MM.1S (cell line): ENCODE measurements at regions not wholly inside any gene's neighbourhood (a gene's known extent, or its start where the extent isn't known, plus 50 kb on each side); places are given as distances from the start of the nearest gene placed in this dataset.

Experiments used
- DNase-seq: peaks from one replicate; pipeline ENCODE4 v3.0.0-alpha.2; 2015
- H2AFZ ChIP-seq: fragments of 300-600 bp; sonication (generic); 2 replicates; pipeline ENCODE4 v1.6.0; 2016; ENCODE audit warnings: antibody characterized with exemption, low read length
- H3F3A ChIP-seq: fragments of 300-600 bp; sonication (generic); 2 replicates; pipeline ENCODE4 v1.6.1; 2016; ENCODE audit warnings: mild to moderate bottlenecking, antibody characterized with exemption, low read length, moderate library complexity, mixed read lengths; ENCODE audit not compliant: insufficient read depth
- H3K27ac ChIP-seq: fragments of 300-600 bp; sonication (generic); 2 replicates; pipeline ENCODE4 v1.5.1; 2016; ENCODE audit warnings: mild to moderate bottlenecking, low read length
- H3K27me3 ChIP-seq: fragments of 300-600 bp; sonication (generic); replicated peaks from 2 replicates; pipeline ENCODE4 v1.6.0; 2016; ENCODE audit warnings: low read length; ENCODE audit not compliant: insufficient read depth
- H3K36me3 ChIP-seq: fragments of 300-600 bp; sonication (generic); replicated peaks from 2 replicates; pipeline ENCODE4 v1.6.1; 2016; ENCODE audit warnings: mild to moderate bottlenecking, low read length, mixed read lengths; ENCODE audit not compliant: insufficient read depth
- H3K4me1 ChIP-seq: fragments of 300-600 bp; sonication (generic); 2 replicates; pipeline ENCODE4 v1.6.1; 2016; ENCODE audit warnings: low read length, mixed read lengths
- H3K4me2 ChIP-seq: fragments of 300-600 bp; sonication (generic); 2 replicates; pipeline ENCODE4 v1.6.0; 2016; ENCODE audit warnings: low read depth, low read length
- H3K4me3 ChIP-seq: fragments of 300-600 bp; sonication (generic); 2 replicates; pipeline ENCODE4 v1.5.1; 2016; ENCODE audit warnings: low read length, mixed read lengths
- H3K79me2 ChIP-seq: fragments of 300-600 bp; sonication (generic); 2 replicates; pipeline ENCODE4 v1.6.1; 2016; ENCODE audit warnings: mixed run types, low read length, mixed read lengths
- H3K9ac ChIP-seq: fragments of 300-600 bp; sonication (generic); 2 replicates; pipeline ENCODE4 v1.6.1; 2016; ENCODE audit warnings: low read length, mixed read lengths
- H3K9me2 ChIP-seq: fragments of 300-600 bp; sonication (generic); replicated peaks from 2 replicates; pipeline ENCODE4 v1.6.1; 2016; ENCODE audit warnings: mild to moderate bottlenecking, low read length, mixed read lengths; ENCODE audit not compliant: insufficient read depth
- H3K9me3 ChIP-seq: fragments of 300-600 bp; sonication (generic); replicated peaks from 2 replicates; pipeline ENCODE4 v1.6.1; 2016; ENCODE audit warnings: mild to moderate bottlenecking, low read length, mixed read lengths; ENCODE audit not compliant: insufficient read depth
- H4K20me1 ChIP-seq: fragments of 300-600 bp; sonication (generic); 2 replicates; pipeline ENCODE4 v1.6.1; 2016; ENCODE audit warnings: mild to moderate bottlenecking, low read length, moderate library complexity, mixed read lengths; ENCODE audit not compliant: insufficient read depth
- EZH2 ChIP-seq: fragments of 300-600 bp; sonication (generic); optimal IDR thresholded peaks from 2 replicates; pipeline ENCODE3; 2017; ENCODE audit warnings: low read depth, mild to moderate bottlenecking, antibody characterized with exemption, low read length, mixed read lengths
- EZH2phosphoT487 ChIP-seq: fragments of 300-600 bp; sonication (generic); IDR thresholded peaks from 2 replicates; pipeline ENCODE4 v1.6.1; 2018; ENCODE audit warnings: antibody characterized with exemption, low read length
- TF ChIP-seq, protein P1 (sequence below): fragments of 300-600 bp; sonication (generic); IDR thresholded peaks from 2 replicates; pipeline ENCODE4 v1.5.1; 2016; ENCODE audit warnings: antibody characterized with exemption, low read length, mixed read lengths

DNA sequence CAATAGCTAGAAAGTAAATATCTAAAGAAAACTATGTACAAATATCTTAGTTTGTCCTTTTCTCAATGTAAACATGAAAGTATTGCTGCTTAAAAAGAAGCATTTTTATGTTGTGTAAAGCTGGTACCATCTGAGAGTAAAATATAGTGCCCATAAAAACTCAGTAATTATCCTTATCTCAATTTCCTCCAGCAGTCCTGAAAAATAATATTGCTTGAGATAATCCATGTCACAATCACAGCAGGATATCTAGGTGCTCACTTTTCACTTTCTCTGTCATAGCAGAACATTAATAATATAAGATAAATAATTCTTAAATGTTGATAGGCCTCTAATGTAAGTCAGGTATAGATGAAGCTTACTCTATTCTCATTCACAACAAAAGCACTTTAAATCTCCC is 285.5 kb downstream of the ZBBX start:
- Histone ChIP-seq H2AFZ (no peak overlapping the region), H3K27ac (peak overlapping the region; percentile 7; the same call in 1 of the 2 replicates), H3K9me3 (no peaks in the 10 kb centered on the region), H3K27me3 (no peaks in the 10 kb centered on the region), H3K9ac (no peak overlapping the region), H3K9me2 (no peaks in the 10 kb centered on the region), H4K20me1 (no peaks in the 10 kb centered on the region), H3K79me2 (no peaks in the 10 kb centered on the region), H3K4me1 (peaks cover 17% of the 10 kb centered on the region), H3K4me3 (no peak overlapping the region), H3F3A (0 out of 2 replicates have a peak, but pooled peaks cover 3% of the 10 kb centered on the region), H3K36me3 (no peaks in the 10 kb centered on the region), H3K4me2 (no peak overlapping the region)
- DNase-seq = no peak
- TF ChIP-seq EZH2phosphoT487 (no peak), EZH2 (no peak)
- TF ChIP-seq, protein P1, sequence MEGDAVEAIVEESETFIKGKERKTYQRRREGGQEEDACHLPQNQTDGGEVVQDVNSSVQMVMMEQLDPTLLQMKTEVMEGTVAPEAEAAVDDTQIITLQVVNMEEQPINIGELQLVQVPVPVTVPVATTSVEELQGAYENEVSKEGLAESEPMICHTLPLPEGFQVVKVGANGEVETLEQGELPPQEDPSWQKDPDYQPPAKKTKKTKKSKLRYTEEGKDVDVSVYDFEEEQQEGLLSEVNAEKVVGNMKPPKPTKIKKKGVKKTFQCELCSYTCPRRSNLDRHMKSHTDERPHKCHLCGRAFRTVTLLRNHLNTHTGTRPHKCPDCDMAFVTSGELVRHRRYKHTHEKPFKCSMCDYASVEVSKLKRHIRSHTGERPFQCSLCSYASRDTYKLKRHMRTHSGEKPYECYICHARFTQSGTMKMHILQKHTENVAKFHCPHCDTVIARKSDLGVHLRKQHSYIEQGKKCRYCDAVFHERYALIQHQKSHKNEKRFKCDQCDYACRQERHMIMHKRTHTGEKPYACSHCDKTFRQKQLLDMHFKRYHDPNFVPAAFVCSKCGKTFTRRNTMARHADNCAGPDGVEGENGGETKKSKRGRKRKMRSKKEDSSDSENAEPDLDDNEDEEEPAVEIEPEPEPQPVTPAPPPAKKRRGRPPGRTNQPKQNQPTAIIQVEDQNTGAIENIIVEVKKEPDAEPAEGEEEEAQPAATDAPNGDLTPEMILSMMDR = no peak

DNA sequence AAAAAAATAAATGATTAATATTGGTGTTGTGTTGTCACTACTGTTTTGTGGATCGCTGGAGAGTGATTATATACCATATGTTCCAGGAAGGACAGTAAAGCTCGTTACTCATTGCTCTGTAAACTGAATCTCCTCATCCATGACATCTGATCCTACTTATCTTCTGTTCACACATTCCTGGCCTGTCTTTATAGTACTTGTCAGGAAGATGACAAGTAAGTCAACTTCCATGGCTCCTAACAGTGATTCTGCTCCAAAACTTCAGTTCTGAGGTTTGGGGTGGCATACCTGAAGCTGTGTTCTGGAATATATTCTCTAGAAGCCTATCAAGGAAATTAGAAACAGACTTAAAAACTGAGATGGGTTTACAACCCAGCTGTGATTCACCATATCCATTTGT is 288.9 kb downstream of the ZBBX start:
- H3K9ac ChIP-seq = no peak overlapping the region
- no peaks in the 10 kb centered on the region for H3K9me2 ChIP-seq
- no peak overlapping the region for H3K4me2 ChIP-seq
- H3K27ac ChIP-seq = no peak overlapping the region
- H3K36me3 ChIP-seq = no peaks in the 10 kb centered on the region
- H3K79me2 ChIP-seq = no peaks in the 10 kb centered on the region
- no peak for TF ChIP-seq EZH2phosphoT487
- TF ChIP-seq EZH2 = no peak
- TF ChIP-seq, protein P1 = no peak
- no peaks in the 10 kb centered on the region for H4K20me1 ChIP-seq
- H2AFZ ChIP-seq = no peak overlapping the region
- no peaks in the 10 kb centered on the region for H3K9me3 ChIP-seq
- no peak overlapping the region for H3K4me3 ChIP-seq
- H3F3A ChIP-seq = 0 out of 2 replicates have a peak, but pooled peaks cover 3% of the 10 kb centered on the region
- H3K27me3 ChIP-seq = no peaks in the 10 kb centered on the region
- peaks cover 14% of the 10 kb centered on the region for H3K4me1 ChIP-seq
- DNase-seq = no peak

- H3K27me3 ChIP-seq = no peaks in the 10 kb centered on the region
- no peak overlapping the region for H3K4me3 ChIP-seq
- no peaks in the 10 kb centered on the region for H3K9me2 ChIP-seq
- H3K79me2 ChIP-seq = no peaks in the 10 kb centered on the region
- H3K4me2 ChIP-seq = no peak overlapping the region
- no peak overlapping the region for H3K9ac ChIP-seq
- no peaks in the 10 kb centered on the region for H3K4me1 ChIP-seq
- TF ChIP-seq EZH2 = no peak
- TF ChIP-seq, protein P1 = no peak
- no peak for TF ChIP-seq EZH2phosphoT487
- no peaks in the 10 kb centered on the region for H3F3A ChIP-seq
- H4K20me1 ChIP-seq = no peaks in the 10 kb centered on the region
- no peaks in the 10 kb centered on the region for H3K36me3 ChIP-seq
- 0 out of 2 replicates have a peak overlapping the region, but pooled peaks have one; percentile 5 for H2AFZ ChIP-seq
- no peak for DNase-seq
- H3K27ac ChIP-seq = no peak overlapping the region
- no peaks in the 10 kb centered on the region for H3K9me3 ChIP-seq
Measured at GRCh38 chr3:167084545-167084944, 295.6 kb downstream of the ZBBX start.
